Hepatocyte (in vitro differentiated cells): ENCODE measurements at regions not wholly inside any gene's neighbourhood (a gene's known extent, or its start where the extent isn't known, plus 50 kb on each side); places are given as distances from the start of the nearest gene placed in this dataset.

ENCODE experiments used
- DNase-seq: peaks from one replicate; pipeline ENCODE4 v3.0.0-alpha.2; 2016; ENCODE audit warnings: low spot score
- H2AFZ ChIP-seq: fragments of 200-600 bp; sonication (generic); 2 replicates; pipeline ENCODE4 v1.6.0; 2016; ENCODE audit warnings: antibody characterized with exemption, mild to moderate bottlenecking
- H3K27ac ChIP-seq: fragments of 200-600 bp; sonication (generic); 2 replicates; pipeline ENCODE4 v1.5.1; 2016; ENCODE audit warnings: mild to moderate bottlenecking
- H3K27me3 ChIP-seq: fragments of 200-600 bp; sonication (generic); 2 replicates; pipeline ENCODE4 v1.6.1; 2016
- H3K36me3 ChIP-seq: fragments of 200-600 bp; sonication (generic); replicated peaks from 2 replicates; pipeline ENCODE4 v1.5.1; 2016; ENCODE audit warnings: low read depth; ENCODE audit not compliant: insufficient read depth
- H3K4me1 ChIP-seq: fragments of 200-600 bp; sonication (generic); 2 replicates; pipeline ENCODE4 v1.5.1; 2016; ENCODE audit warnings: mild to moderate bottlenecking, moderate library complexity; ENCODE audit not compliant: insufficient read depth
- H3K4me2 ChIP-seq: fragments of 200-600 bp; sonication (generic); 2 replicates; pipeline ENCODE4 v1.6.0; 2016
- H3K4me3 ChIP-seq: fragments of 200-600 bp; sonication (generic); 2 replicates; pipeline ENCODE4 v1.5.1; 2016; ENCODE audit warnings: mild to moderate bottlenecking
- H3K79me2 ChIP-seq: fragments of 200-600 bp; sonication (generic); 2 replicates; pipeline ENCODE4 v1.6.0; 2017; ENCODE audit warnings: mild to moderate bottlenecking
- H3K9me2 ChIP-seq: fragments of 200-600 bp; sonication (generic); replicated peaks from 2 replicates; pipeline ENCODE4 v1.6.0; 2017; ENCODE audit warnings: mild to moderate bottlenecking; ENCODE audit not compliant: insufficient read depth
- H3K9me3 ChIP-seq: fragments of 200-600 bp; sonication (generic); 2 replicates; pipeline ENCODE4 v1.5.1; 2016; ENCODE audit warnings: low read depth, mild to moderate bottlenecking
- H4K20me1 ChIP-seq: fragments of 200-600 bp; sonication (generic); 2 replicates; pipeline ENCODE4 v1.6.0; 2016; ENCODE audit warnings: mild to moderate bottlenecking; ENCODE audit not compliant: insufficient read depth, poor library complexity, severe bottlenecking
- CTCF ChIP-seq: fragments of 200-600 bp; sonication (generic); IDR thresholded peaks from 2 replicates; pipeline ENCODE4 v1.5.1; 2016; ENCODE audit warnings: antibody characterized with exemption, mild to moderate bottlenecking; ENCODE audit not compliant: poor library complexity
- EZH2 ChIP-seq: fragments of 200-600 bp; sonication (generic); IDR thresholded peaks from 2 replicates; pipeline ENCODE4 v1.6.1; 2016; ENCODE audit warnings: antibody characterized with exemption, mild to moderate bottlenecking, borderline replicate concordance
- EZH2phosphoT487 ChIP-seq: fragments of 200-600 bp; sonication (generic); IDR thresholded peaks from one replicate; pipeline ENCODE4 v1.6.1; 2018; ENCODE audit warnings: antibody characterized with exemption, mild to moderate bottlenecking, low read depth, moderate library complexity; ENCODE audit not compliant: unreplicated experiment, severe bottlenecking
- WGBS: methylation state at CpG from one replicate; pipeline ENCODE4 v1.1.6; 2016; ENCODE audit warnings: low lambda C conversion rate; ENCODE audit errors: missing lambda C conversion rate; 5-methylcytosine and 5-hydroxymethylcytosine counted together

- no peaks in the 10 kb centered on the region for H3K79me2 ChIP-seq
- H2AFZ ChIP-seq = no peak overlapping the region
- no peak for DNase-seq
- H3K4me3 ChIP-seq = no peak overlapping the region
- H3K27me3 ChIP-seq = no peaks in the 10 kb centered on the region
- H3K36me3 ChIP-seq = no peaks in the 10 kb centered on the region
- TF ChIP-seq EZH2phosphoT487 = no peak
- H3K4me1 ChIP-seq = peaks cover 1% of the 10 kb centered on the region
- no peak overlapping the region for H3K4me2 ChIP-seq
- no peak overlapping the region for H3K27ac ChIP-seq
- no peaks in the 10 kb centered on the region for H4K20me1 ChIP-seq
- no peaks in the 10 kb centered on the region for H3K9me3 ChIP-seq
- WGBS = 83% methylated on average over 3 of the region's 3 CpGs
- H3K9me2 ChIP-seq = no peaks in the 10 kb centered on the region
Measured at GRCh38 chr7:13072014-13072413, 384.6 kb downstream of the ARL4A start.

GRCh38 chr7:13077466-13077865, 390.0 kb downstream of the ARL4A start:
- TF ChIP-seq EZH2phosphoT487 (no peak), EZH2 (no peak), CTCF (no peak)
- Histone ChIP-seq H3K27me3 (no peaks in the 10 kb centered on the region), H3K36me3 (no peaks in the 10 kb centered on the region), H4K20me1 (no peaks in the 10 kb centered on the region), H3K9me2 (no peaks in the 10 kb centered on the region), H3K4me2 (no peak overlapping the region), H3K9me3 (no peaks in the 10 kb centered on the region), H3K4me1 (no peaks in the 10 kb centered on the region), H2AFZ (no peak overlapping the region), H3K79me2 (no peaks in the 10 kb centered on the region), H3K4me3 (no peak overlapping the region), H3K27ac (no peak overlapping the region)
- DNase-seq = no peak
- WGBS = 69% methylated on average over 3 of the region's 3 CpGs

GRCh38 chr7:13078105-13078504, 390.7 kb downstream of the ARL4A start:
- Histone ChIP-seq H3K4me1 (no peaks in the 10 kb centered on the region), H3K79me2 (no peaks in the 10 kb centered on the region), H3K4me3 (no peak overlapping the region), H3K27ac (no peak overlapping the region), H3K9me3 (no peaks in the 10 kb centered on the region), H4K20me1 (no peaks in the 10 kb centered on the region), H2AFZ (no peak overlapping the region), H3K4me2 (no peak overlapping the region), H3K36me3 (no peaks in the 10 kb centered on the region), H3K9me2 (no peaks in the 10 kb centered on the region), H3K27me3 (no peaks in the 10 kb centered on the region)
- DNase-seq = no peak
- TF ChIP-seq EZH2phosphoT487 (no peak), EZH2 (no peak), CTCF (no peak)
- WGBS = 53% methylated on average over 3 of the region's 3 CpGs

- Histone ChIP-seq H3K27me3 (no peaks in the 10 kb centered on the region), H3K9me3 (no peaks in the 10 kb centered on the region), H4K20me1 (no peaks in the 10 kb centered on the region), H3K27ac (no peak overlapping the region), H3K36me3 (no peaks in the 10 kb centered on the region), H3K9me2 (no peaks in the 10 kb centered on the region), H3K4me3 (no peak overlapping the region), H3K4me1 (no peaks in the 10 kb centered on the region), H3K79me2 (no peaks in the 10 kb centered on the region), H3K4me2 (no peak overlapping the region), H2AFZ (no peak overlapping the region)
- 88% methylated on average over 1 of the region's 1 CpG for WGBS
- no peak for TF ChIP-seq EZH2
- TF ChIP-seq EZH2phosphoT487 = no peak
- no peak for TF ChIP-seq CTCF
- no peak for DNase-seq
Measured at GRCh38 chr7:13090959-13091358, 403.5 kb downstream of the ARL4A start.
